PC-9 (cell line): ENCODE measurements at regions not wholly inside any gene's neighbourhood (a gene's known extent, or its start where the extent isn't known, plus 50 kb on each side); places are given as distances from the start of the nearest gene placed in this dataset.

Source experiments
- CTCF ChIP-seq: fragments of 200-600 bp; sonication (generic); conservative IDR thresholded peaks from 2 replicates; pipeline ENCODE4 v1.6.1; 2017; ENCODE audit warnings: mixed run types, antibody characterized with exemption, mild to moderate bottlenecking, moderate library complexity
- EZH2 ChIP-seq: fragments of 200-600 bp; sonication (generic); IDR thresholded peaks from 2 replicates; pipeline ENCODE4 v1.8.0; 2017; ENCODE audit warnings: antibody characterized with exemption, low read depth

GRCh38 chr13:100837631-100838030, 163.0 kb upstream of the TMTC4 start:
- TF ChIP-seq EZH2: no peak
- TF ChIP-seq CTCF: no peak
